Posterior vena cava (tissue), 2 donors: ENCODE measurements at regions not wholly inside any gene's neighbourhood (a gene's known extent, or its start where the extent isn't known, plus 50 kb on each side); places are given as distances from the start of the nearest gene placed in this dataset.

Source experiments
- DNase-seq: peaks from one replicate; pipeline ENCODE4 v3.0.0-alpha.2; 2020; ENCODE audit warnings: low spot score
- intact Hi-C, 2 donors: fragments of 100-400 bp; cut with DNase I; formaldehyde crosslinking; loops; one replicate each; pipeline versions ENCODE4 v1.14.1 to v1.14.2; 2022 to 2023
- donor health status: DM: yes; HTN: yes; CAD: no.
- donor health status: DM: yes; HTN: yes; CAD: no.

DNA sequence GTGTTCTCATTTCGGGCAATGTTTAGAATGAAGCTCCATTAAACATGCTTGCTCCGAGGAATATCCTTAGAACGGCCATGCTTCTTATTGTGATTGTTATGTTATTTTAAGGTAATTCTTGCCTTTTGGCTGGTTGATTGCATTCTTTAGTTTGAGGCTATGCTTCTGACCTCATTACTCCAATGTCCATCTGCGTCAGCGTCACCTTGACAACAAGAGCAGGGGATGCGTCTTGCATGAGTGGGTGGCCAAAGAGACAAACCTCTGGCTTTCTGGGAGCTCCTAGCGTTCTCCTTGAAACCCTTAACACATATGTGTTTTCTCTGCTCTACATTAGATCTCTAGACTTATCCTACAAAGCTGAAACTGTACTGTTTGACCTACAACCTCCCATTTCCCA lies 184.3 kb downstream of the THBS2 start:
- intact Hi-C loops: loop anchor here in 1 of 2 donors (10.0 kb wide), 1 partner anchor 255 kb away; no protein-coding TSS in a partner anchor
- no peak for DNase-seq

DNA sequence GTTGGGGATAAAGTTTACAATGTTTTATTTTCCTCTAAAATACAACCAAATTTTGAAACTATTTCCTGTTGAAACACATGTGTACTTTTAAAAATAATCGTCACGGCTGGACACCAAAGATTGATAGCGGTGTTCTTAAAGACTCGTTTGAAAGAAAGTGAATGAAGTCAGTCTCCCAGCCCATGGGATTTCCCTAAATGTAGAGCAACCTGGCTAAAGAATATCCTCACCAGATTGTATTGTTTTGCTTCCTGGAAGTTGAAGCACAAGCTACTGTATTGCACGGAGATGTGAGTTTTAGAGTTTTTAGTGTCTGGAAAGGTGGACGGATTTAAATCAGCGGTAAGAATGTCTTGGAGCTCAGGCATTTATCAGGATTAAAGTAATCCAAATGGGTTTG lies 189.5 kb downstream of the THBS2 start:
- intact Hi-C loops: loop anchor here in 1 of 2 donors (10.0 kb wide), 1 partner anchor 261 kb away; no protein-coding TSS in a partner anchor
- DNase-seq: no peak

DNA sequence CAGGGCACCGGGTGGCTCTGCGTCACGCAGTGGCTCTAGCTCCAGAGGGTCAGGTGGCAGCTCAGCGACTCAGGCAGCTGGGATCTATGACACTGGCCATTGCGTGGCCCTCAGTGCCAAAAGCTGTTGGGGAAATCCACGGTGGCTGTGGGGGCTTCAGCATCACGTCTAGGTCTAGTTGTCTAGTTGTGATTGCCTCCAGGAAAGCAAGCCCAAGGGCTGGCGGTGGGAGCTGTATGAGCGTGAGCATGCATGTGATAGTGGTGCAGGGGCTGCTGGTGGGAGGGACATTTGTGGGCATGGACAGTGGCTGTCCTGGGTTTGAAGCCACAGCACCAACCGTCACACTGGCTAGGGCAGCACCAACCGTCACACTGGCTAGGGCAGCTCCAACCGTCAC lies 191.4 kb downstream of the THBS2 start:
- intact Hi-C loops: loop anchor here in 1 of 2 donors (10.0 kb wide), 1 partner anchor 263 kb away; no protein-coding TSS in a partner anchor
- DNase-seq: no peak

DNA sequence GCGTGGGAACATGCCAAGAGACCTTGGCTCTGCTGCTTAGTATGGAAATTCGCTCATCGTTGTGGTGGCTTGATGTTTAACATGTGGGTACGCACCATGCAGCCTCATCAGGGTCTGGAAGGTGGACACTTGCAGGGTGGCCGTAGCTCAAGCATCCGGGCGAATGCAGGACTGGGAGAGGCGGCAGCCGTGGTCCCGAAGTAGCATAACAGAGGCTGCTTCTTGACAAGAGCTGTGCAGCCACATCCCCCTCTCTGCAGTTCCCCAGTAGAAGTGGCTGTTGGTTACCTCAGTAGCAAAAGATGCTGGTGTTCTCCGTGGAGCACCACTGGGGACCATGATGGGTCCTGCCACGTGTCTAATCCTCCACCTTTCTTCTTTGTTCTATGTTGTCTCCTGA lies 195.0 kb downstream of the THBS2 start:
- intact Hi-C loops: no loop called here
- DNase-seq: no peak

DNA sequence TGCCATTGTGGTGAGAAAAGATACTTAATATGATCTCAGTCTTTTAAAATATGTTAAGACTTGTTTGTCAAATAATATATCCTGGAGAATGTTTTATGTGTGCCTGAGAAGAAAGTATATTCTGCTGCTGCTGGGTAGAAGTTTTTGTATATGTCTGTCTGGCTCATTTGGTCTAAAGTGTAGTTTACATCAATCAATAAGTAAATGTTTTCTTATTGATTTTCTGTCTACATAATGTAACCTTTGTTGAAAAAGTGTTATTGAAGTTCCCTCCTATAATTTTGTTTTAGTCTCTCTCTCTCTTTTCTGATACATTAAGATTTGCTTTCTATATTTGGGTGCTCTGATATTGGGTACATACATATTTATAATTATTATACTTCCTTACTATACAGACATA lies 201.2 kb downstream of the THBS2 start:
- intact Hi-C loops: no loop called here
- no peak for DNase-seq

DNA sequence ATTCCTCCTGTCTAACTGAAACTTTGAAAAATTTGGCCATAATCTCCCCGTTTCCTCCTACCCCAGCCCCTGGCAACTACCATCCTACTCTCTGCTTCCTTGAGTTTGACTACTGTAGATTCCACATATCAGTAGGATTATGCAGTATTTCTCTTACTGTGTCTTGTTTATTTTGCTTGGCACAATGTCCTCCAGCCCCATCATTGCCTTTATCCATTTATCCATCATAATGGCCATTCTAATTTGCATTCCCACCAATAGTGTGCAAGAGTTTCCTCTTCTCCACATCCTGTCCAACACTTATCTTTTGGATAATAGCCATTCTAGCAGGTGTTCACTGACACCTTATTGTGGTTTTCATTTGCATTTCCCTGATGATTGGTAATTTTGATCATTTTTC lies 202.3 kb downstream of the THBS2 start:
- no peak for DNase-seq
- intact Hi-C loops: no loop called here

DNA sequence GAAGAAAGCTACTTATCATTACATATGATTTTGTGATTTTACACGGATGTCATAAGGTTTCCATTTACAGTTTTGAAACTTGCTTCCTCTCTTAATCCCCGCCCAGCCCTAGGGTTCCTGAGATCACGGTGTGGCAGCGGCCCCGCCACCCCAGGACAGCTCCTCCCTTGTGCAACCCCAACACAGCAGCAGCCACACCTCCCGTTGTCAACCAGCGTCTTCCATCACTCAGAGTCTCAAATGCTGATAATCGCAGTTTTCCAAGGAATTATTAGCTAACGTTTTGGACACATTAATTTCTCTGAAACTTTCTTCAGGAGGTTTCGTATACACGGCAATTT lies 204.8 kb downstream of the THBS2 start:
- no peak for DNase-seq
- intact Hi-C loops: no loop called here

DNA sequence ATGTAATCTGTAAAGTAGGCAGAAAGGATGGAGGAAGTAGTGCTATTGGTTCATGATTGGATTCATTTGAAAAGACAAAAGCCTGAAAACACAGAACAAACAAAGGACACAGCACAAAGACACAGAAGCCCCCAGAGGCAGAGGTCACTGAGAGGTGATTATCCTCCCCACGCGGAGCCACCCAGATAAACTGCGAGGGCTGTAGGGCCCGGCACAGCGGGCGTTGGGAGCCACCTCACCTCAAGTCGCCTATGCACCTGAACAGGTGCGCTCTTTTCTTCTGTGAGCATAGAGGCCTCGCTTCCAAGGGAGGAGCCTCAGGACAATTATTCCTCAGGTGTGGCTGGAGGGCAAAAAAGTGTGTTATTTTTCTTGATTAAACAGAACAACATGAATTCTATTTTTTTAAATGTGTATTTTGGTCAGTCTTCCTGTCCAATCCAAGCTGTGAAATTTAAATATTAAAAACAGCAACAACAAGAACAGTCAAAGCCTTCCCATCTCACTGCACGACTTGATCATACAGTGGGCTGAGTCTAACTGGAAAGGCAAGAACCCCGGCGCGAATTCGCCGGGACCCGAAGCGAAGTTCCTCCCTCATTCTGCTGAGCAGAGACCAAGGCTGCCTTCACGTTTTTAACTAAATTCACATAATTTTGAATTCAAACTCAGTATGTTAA lies 205.3 kb downstream of the THBS2 start:
- intact Hi-C loops: no loop called here
- no peak for DNase-seq

DNA sequence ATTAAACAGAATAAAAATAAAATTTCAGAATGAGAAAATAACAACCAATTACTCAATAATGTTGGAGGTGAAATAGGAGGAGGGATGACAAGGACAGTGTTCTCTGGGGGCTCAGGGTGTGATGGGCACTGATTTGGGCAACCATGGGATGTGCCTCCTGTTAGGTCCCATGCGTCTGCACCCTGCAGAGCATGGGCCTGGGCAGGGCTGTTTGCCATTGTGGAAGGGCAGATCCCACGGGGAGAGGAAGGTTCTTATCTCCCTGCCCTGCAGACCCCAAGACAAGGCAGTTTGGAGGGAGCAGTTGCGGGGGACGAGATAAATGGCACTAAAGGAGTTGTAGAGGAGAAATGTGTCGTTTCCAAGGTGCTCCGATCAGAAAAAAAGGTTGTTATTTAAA lies 206.3 kb downstream of the THBS2 start:
- no peak for DNase-seq
- intact Hi-C loops: no loop called here

DNA sequence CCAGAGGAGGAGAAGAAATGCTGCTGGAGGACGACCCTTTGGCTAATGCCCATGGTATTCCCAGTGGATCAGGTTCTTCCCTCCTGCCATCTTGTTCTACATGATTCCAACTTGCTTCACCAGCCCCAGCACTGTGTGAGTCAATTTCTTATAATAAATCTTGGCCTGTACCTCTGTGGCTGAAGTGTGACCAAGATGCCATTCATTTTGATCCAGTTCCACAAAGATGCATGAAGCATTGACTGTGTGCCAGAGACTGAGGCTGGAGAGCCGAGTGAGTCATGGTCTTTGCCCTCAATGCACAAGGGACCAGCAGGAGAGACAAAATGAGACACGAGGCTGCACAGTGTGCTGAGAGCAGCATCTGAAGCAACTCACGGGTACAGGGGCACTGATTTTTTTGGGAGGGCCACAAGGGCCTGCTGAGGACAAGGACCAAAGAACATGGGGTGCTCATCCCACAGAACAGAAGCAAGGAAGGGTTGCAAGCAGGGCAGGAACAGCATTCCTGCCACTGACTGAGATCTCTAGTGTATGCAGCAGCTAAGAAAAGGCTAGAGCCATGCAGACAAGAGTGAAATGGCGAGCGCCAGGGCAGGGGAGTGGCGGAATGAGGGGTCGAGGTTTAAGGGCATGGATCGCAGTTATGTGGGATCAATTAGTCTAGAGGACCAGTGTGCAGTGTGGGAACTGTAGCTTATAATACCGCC lies 207.0 kb downstream of the THBS2 start:
- DNase-seq: no peak

DNA sequence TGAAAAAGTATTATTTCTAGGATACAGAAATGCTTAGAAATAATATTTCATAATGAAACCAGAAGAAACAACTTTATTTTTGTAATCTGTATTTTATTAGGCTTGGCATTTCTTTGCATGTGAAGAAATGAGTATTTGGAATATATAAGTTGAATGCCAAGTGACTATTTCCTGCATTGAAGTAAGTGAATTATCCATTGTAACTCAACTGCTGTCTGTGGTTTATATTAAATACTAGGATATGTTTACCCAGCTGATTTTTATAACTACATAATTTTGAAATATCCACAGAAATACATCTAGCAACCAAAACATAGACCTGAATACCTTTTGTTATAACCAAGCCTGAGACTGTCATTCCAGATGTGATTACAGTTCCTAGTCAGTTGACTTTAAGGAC lies 207.6 kb downstream of the THBS2 start:
- intact Hi-C loops: no loop called here

More for the DNA sequence above, 207.0 kb downstream of the THBS2 start:
- intact Hi-C loops: no loop called here

DNA sequence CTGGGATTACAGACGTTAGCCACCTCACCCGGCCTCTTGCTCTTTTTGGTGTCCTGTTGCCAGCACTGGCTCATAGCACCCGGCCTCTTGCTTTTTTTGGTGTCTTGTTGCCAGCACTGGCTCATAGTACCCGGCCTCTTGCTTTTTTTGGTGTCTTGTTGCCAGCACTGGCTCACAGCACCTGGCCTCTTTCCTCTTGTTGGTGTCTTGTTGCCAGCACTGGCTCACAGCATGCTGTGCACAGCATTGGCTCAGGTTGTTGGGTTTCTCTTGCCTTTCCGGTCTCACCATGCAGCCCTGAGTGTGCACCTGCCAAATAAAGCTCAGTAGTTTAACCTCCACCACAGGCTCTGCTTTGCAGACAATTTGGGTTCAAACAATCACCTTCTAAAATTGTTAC lies 208.2 kb downstream of the THBS2 start:
- intact Hi-C loops: no loop called here
- DNase-seq: no peak

More for the DNA sequence above, 207.6 kb downstream of the THBS2 start:
- no peak for DNase-seq

DNA sequence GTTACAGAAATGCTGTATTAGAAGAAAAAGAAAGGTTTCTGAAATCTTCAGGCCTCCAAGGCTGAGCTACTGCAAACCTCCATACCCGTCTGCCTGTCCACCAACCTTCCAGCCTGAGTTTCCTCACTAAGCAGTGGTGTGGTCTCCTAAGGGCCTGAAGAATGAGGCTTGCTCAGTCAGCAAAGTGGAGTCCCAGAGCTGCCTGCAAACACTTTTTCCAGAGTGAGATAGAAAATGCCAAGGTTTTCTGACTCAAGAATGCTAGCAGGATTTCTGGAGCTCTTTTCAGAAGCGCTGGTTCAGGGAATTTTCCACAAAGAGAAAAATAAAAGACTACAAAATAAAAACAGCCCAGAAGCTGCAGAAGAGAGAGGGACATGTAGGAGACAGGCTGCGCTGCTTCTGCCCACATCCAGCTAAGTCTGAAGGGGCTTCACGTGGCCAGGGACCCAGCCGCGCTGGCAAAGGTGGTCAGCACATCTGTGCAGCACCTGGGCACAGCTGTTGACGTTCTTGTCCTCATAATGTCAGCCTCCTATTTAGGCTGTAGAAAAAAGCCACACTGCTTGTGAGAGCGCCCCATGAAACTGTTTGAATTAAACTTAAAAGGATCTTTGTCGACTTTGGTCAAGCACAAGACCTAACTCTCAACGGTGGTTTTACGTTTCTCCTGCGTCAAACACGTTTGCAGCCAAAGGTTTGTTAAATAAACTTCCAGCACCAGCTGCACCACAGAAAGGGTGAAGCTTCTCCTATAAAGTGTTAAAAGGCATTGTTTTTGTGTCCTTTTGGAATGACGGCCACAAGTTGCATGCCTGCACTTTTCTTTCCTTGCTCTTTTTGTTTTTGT lies 209.0 kb downstream of the THBS2 start:
- intact Hi-C loops: no loop called here
- DNase-seq: no peak

DNA sequence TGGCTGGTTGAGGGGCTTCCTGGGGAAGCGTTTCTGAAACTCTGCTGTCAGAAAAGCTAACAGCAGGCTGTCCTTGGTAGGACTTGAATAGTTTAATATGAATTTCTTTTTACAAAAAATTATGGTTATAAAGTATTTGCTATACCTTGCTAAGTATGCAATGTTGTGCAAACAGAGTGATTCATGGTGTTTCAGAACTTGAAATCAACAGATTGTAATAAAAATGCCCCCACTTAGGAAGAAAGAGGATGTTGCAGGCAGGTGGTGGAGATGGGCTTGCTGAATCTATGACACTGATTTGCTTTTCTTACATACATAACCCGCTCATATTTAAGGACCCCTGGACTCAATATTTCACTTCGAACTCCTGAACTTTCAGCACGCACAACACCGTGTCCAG lies 211.6 kb downstream of the THBS2 start:
- intact Hi-C loops: no loop called here
- DNase-seq: no peak

DNA sequence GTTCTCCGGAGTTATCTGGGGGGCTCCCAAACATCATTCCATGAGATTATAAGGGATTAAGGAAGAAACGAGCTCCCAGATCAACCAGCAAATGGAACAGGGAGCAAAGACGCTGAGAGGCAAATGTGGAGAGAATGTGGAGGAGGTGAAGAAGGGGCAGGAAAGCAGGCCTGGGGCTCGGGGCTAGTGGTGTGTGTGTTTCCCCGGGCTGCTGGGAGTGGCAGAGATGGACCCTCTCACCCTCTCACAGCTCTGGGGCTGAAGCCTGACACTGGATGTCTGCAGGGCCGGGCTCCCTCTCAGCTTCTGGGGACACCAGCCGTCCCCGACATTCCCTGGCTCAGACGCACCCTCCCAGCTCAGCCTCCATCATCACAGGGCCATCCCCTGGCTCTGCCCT lies 212.6 kb downstream of the THBS2 start:
- DNase-seq: no peak
- intact Hi-C loops: no loop called here

DNA sequence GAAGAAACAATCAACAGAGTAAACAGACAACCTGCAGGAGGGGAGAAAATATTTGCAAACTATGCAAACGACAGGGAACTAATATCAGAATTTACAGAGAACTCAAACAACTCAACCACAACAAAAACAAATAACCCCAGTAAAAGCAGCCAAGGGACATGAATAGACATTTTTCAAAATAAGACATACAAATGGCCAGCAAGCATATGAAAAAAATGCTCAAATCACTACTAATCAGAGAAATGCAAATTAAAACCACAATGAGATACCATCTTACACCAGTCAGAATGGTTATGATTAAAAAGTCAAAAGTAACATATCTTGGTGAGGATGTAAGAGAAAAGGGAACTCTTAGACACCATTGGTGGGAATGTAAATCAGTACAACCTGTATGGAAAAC lies 215.0 kb downstream of the THBS2 start:
- DNase-seq: no peak
- intact Hi-C loops: no loop called here

DNA sequence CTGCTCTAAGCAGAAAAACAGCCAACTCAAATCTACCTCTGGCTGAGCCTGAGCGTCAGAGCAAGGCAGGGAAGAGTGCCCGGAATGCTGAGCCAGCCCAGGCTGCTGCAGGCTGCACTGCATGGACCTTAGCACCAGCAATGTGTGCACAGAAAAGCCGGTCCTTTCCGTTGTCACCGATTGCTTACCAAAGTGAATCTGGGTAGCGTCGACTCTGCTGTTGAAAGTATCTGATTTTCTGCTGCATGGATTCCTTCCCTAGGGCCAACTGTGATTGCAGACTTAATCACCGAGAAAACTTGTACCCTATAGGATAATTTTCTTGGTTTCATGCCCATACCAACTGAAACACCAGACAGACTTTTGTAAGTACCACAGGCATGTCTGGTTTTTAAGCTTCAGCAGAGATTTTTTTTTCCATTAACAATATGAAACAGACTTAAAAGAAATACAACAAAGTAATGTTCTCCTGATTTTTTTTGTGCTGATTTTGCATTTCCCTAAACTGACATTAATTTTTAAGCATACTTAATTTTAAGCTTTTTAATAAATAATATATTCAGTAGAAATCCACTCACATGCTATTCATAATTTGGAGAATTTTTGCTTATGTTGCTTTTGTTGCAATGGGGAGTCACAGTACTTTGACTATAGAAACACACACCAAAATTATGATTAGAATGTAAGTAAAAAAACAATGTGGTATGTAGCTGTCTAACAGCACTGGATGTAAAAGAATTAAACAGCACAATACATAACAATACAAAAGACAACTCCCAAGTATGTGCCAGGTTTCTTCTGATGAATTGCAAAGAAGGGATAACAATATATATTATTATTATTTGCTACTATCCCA lies 218.0 kb downstream of the THBS2 start:
- intact Hi-C loops: no loop called here
- DNase-seq: peak; percentile 66

DNA sequence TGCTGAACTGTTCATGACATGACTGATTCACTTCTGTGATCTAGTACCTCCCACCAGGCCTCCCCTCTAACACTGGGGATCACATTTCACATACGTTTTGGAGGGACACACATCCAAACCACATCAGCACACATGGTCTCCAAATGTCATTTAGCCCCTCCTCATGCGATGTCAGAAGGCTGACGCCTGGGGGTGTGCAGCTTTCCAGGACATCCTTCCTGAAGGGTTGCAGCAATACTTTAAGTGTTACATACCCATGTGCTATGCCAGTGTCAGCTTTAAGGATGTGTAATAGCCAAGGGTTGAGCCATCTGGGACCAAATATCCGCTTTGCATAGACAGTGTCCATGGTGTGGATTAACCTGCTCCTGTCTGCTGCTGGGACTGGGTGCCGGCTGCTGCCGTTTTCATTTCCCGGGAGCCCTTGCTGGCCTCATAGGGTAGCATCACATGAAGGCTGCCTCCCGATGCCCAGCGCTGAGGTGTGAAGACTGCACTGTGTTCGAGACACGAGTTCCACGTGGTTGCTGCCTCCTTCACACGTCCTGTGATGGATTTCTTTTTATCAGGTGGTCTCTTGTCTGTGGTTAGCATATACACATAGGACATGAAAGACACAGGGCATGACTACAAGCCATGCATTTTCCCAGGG lies 219.0 kb downstream of the THBS2 start:
- intact Hi-C loops: no loop called here
- peak; percentile 25 for DNase-seq

DNA sequence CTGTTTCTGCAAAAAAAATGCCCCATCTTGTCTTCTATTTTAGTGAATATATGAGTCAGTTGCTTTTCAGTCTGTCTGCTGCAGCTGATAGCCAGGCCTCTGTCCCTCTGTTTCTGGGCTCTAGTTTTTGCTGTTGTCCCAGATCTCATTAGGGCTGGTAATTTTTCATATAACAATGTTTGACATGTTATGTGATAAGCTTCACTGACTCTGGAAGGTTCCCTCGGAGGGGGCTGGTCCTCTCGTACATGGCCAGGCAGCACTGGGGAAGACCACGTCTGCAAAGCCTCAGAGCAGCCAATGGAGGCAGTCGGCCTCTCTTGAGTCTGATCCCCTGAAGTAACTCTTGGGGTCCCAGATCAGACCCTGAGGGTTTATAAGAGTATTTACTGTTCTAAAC lies 223.8 kb downstream of the THBS2 start:
- peak; percentile 45 for DNase-seq

More for the DNA sequence above, 223.8 kb downstream of the THBS2 start:
- intact Hi-C loops: no loop called here
